Stimulated activated CD8-positive, alpha-beta memory T cell treated with anti-CD3 and anti-CD28 coated beads, Interleukin-12 subunit alpha, Interleukin-12 subunit beta, amount 100 ng/mL, for 1 hour (primary cell): ENCODE measurements at regions not wholly inside any gene's neighbourhood (a gene's known extent, or its start where the extent isn't known, plus 50 kb on each side); places are given as distances from the start of the nearest gene placed in this dataset.

Source experiments
- DNase-seq: peaks from one replicate; pipeline ENCODE4 v3.0.0-alpha.2; 2020; ENCODE audit warnings: low read depth

- no peak for DNase-seq
Measured at GRCh38 chr2:42918671-42919318, 126.4 kb upstream of the HAAO start.

GRCh38 chr2:42918041-42918440 is 125.7 kb upstream of the HAAO start:
- DNase-seq: no peak

GRCh38 chr2:42917425-42917927 is 125.1 kb upstream of the HAAO start:
- no peak for DNase-seq

- DNase-seq: no peak
Measured at GRCh38 chr2:42916324-42916723, 123.9 kb upstream of the HAAO start.

- no peak for DNase-seq
Measured at GRCh38 chr2:42914860-42915259, 122.5 kb upstream of the HAAO start.

GRCh38 chr2:42914314-42914713 is 121.9 kb upstream of the HAAO start:
- DNase-seq: no peak

GRCh38 chr2:42913280-42913878 is 121.0 kb upstream of the HAAO start:
- no peak for DNase-seq

- no peak for DNase-seq
Measured at GRCh38 chr2:42910645-42911405, 118.4 kb upstream of the HAAO start.

GRCh38 chr2:42909966-42910365 is 117.6 kb upstream of the HAAO start:
- DNase-seq: no peak

GRCh38 chr2:42908518-42909200 is 116.3 kb upstream of the HAAO start:
- no peak for DNase-seq

GRCh38 chr2:42907835-42908234 is 115.5 kb upstream of the HAAO start:
- DNase-seq: no peak

GRCh38 chr2:42906557-42907411 is 114.4 kb upstream of the HAAO start:
- DNase-seq: no peak

GRCh38 chr2:42906111-42906556 is 113.8 kb upstream of the HAAO start:
- no peak for DNase-seq

GRCh38 chr2:42905341-42906110 is 113.1 kb upstream of the HAAO start:
- no peak for DNase-seq

GRCh38 chr2:42904576-42904876 is 112.1 kb upstream of the HAAO start:
- DNase-seq: no peak

GRCh38 chr2:42903821-42904575 is 111.6 kb upstream of the HAAO start:
- DNase-seq: no peak

GRCh38 chr2:42902939-42903709 is 110.7 kb upstream of the HAAO start:
- no peak for DNase-seq

- DNase-seq: no peak
Measured at GRCh38 chr2:42901076-42901640, 108.8 kb upstream of the HAAO start.

GRCh38 chr2:42900289-42900891 is 108.0 kb upstream of the HAAO start:
- no peak for DNase-seq
